Erythroblast (primary cell): ENCODE measurements at regions not wholly inside any gene's neighbourhood (a gene's known extent, or its start where the extent isn't known, plus 50 kb on each side); places are given as distances from the start of the nearest gene placed in this dataset.
"Not testable (repeated sequence)": the region's sequence is repeated elsewhere in the genome, so short reads cannot be mapped to it uniquely, and the experiment has no call there.

ENCODE experiments used
- DNase-seq, 2 experiments: peaks; one replicate each; lab custom pipeline; 2025; lab: John Stamatoyannopoulos, UW
- GATA1 ChIP-seq: IDR thresholded peaks from 2 replicates; pipeline ENCODE4 v1.6.1; 2011; ENCODE audit warnings: low read depth, mild to moderate bottlenecking, control low read depth, low read length, moderate library complexity
- POLR2A ChIP-seq: IDR thresholded peaks from 2 replicates; pipeline ENCODE4 v1.6.1; 2011; ENCODE audit warnings: mild to moderate bottlenecking, low read length

DNA sequence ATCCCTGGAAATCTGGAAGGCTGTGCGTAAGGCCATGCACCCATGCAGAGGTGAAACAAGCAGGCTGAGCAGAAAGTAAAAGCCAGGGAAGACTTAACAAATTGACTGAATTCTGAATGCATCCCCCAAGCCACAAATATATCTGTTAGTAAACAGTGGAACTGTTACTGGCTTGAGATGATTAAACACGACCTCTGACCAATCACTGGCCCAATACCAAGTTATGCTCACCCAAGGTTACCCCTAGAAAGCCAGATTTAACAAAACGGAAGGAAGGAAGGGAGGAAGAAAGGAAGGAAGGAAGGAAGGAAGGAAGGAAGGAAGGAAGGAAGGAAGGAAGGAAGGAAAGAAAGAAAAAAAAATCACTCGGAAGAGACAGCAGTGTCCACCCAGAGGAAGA, 215.8 kb upstream of the CCNG1 start:
- TF ChIP-seq GATA1 (no peak), POLR2A (no peak)

DNA sequence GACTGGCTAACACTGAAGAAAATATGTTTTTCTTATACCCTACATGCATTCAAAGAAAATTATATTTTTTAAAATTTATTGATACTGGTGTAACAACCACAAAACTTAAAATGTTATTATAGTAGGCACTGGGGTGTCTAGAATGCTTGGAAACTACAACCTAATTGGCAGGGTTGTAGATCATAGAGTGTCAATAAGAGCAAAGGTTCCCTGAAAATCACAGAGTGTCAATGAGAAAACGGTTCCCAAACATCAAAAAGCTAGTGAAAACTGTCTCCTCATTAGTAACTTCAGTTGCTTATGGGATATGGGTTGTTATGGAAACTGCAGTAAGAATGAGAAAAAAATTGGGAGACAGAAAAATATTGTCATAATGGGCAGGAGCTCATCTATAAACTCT, 214.4 kb upstream of the CCNG1 start:
- TF ChIP-seq GATA1 (no peak), POLR2A (no peak)
- DNase-seq = no peak

More for the DNA sequence above, 215.8 kb upstream of the CCNG1 start:
- no peak for DNase-seq

DNA sequence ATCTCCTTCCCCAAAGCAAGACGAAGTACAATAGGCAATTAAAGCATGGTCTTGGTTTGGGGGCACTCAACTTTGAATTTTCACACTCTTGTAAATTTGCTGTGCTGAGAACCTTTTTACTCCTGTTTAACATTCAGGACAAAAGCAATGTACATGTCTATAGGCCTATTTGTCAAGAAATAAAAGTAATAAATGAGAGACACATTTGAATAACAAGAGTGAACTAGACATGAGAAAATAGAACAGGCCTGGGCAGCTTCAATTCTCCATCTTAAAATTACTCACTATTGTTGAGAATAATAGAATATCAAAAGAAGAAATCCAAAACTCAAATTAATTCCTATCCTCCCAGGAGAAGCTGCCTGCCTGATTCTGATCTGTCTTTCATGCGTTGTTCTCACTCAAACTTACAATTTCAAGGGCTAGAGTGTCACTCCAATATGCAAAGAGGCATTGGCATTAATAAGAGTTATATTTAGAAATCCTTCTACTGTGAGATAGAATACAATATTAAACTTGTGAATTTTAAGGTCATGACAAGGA, 192.9 kb upstream of the CCNG1 start:
- TF ChIP-seq POLR2A = no peak
- TF ChIP-seq GATA1 = no peak

DNA sequence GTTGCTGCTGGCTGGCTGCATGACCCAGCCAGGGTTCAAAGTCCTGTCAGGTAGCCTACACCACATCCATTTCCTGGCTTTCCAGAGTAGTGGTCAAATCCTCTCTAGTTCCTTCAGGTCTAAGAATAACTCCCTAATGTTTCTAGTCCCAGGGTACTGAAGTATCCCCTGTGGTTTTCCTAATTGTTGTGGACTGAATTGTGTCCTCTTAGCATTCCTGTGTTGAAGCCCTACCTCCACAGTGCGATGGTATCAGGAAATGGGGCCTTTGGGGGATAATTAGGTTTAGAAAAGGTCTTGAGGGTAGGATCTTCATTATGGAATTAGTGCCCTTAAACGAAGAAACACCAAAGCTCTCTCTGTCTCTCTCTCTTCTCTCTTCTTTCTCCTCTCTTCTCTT, 191.8 kb upstream of the CCNG1 start:
- TF ChIP-seq GATA1 (no peak), POLR2A (no peak)
- DNase-seq = no peak

More for the DNA sequence above, 192.9 kb upstream of the CCNG1 start:
- no peak for DNase-seq

DNA sequence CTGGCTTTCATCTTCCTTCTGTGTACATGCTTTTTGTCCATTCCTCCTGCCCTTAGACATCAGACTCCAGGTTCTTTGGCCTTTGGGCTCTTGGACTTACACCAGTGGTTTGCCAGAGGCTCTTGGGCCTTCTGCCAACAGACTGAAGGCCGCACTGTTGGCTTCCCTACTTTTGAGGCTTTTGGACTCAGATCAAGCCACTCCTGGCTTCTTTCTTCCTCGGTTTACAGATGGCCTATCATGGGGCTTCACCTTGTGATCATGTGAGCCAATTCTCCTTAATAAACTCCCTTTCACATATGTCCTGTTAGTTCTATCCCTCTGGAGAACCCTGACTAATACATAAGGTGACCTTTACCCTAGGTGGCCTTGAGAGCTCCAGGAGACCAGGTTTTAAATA, 189.1 kb upstream of the CCNG1 start:
- TF ChIP-seq POLR2A (no peak), GATA1 (no peak)
- no peak for DNase-seq

DNA sequence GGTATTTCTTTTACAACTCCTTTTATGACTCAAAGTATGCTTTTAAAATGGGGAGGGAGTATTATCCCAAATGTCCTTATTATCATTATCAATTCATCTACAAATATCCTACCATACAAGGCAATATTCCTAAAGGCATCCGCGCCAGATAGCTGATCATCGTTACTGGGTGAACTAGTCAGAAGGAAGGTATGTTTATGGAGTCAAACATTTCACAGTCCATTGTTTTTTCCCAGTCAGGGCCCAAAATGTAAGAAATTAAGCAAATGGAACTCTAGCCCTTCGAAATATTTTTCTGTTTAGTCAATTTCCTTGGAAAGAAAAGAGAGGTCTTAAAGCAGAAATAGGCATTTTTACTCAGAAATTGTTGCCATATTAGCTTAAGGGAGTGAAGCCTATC, 188.5 kb upstream of the CCNG1 start:
- no peak for DNase-seq
- no peak for TF ChIP-seq POLR2A
- TF ChIP-seq GATA1 = no peak

DNA sequence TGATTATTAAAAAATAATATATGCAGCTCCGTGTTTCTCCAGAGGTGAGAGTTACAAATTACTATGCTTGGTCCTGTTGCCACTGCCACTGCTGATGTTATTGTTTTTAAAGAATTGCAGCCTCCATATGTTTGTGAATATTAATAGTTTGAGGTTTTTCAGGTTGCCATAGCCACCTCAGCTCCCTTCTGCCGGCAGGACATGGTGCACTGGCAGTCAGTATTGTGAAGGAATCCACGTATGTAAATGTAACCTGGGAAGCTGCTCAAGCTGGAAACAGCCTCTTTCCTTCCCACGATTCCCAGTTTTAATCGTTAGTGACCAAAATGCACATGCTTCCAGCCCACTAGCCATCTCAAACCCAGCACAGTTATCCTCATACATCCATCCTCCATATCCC, 184.4 kb upstream of the CCNG1 start:
- TF ChIP-seq GATA1 = no peak
- no peak for TF ChIP-seq POLR2A
- DNase-seq = no peak

DNA sequence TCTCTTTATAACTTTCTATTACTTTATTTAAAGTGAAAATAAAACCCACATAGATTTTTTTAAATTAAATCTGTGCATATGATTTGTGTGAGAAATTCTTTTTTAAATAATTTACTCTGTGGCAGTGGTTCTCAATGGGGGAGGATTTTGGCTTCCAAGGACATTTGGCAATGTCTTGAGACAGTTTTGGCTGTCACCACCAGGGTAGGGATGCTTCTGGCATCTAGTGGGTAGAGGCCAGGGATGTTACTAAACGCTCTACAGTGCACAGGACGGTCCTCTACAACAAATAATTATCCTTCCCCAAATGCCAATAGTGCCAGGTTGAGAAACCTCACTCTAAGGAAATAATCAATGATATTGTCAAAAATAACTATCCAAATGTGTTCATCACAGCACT, 177.9 kb upstream of the CCNG1 start:
- TF ChIP-seq GATA1 (no peak), POLR2A (no peak)
- DNase-seq = no peak

DNA sequence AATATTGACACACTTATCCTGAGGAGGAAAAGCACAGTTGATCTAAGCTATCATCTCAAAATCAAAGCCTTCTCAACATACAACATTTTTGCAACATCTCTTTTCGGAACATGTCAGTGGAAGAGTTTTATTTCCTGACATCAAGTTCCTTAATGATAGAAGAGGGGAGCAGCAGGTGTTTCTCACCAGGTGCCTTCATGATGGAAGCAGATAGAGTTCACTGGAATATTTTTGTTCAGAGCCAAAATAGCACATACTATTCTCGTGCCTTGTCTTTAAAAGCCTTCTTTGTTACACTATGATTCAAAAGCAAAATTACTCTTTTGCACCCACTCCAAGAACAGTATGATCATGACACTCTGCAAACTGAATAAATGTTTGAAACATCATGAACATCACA, 176.9 kb upstream of the CCNG1 start:
- TF ChIP-seq GATA1 (no peak), POLR2A (no peak)
- no peak for DNase-seq

DNA sequence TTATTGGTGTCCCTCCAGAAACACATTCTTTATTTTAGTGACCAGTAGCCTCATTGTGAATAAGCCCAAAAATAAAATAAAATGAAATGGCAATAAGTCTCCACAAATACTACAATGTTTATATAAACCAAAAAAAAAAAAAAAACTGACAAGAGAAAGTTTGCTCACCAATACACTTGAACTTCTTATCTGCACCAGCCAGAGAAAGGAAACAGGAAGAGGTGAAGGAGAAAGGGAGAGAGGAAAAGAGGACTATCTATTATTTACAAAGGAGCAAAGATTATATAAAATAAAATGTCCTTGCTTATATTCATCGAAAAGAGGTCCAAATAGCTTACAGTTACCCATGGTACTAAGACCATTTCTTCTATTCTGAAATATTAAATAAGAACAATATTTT, 176.4 kb upstream of the CCNG1 start:
- no peak for DNase-seq
- no peak for TF ChIP-seq POLR2A
- no peak for TF ChIP-seq GATA1

DNA sequence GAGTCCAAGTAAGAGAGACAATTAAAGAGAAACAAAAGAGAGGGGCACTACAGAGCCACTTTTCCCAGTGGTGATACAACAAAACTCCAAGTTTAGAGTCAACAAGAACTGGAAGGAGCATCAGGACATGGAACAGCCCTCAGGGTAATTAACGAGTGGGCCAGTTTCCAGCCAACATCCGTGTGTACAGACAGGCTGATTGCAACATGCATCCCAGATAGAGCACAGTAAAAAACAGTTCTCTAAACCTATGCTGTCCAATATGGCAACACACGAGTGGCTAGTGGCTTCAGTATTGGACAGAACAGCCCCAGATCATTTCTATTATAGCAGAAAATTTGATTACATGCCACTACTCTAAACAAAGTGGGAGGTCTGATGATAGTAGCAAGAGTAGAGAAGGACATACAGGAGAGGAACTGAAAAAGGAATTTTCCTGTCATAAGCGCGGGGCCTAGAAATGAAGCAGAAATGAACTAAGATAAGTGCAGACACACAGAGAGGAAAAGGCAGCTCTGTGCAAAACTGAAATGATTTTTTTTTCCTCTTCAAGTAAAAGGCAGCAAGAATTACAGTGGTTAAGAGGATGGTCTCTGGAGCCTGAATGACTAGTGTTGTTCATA, 175.6 kb upstream of the CCNG1 start:
- DNase-seq = no peak
- no peak for TF ChIP-seq POLR2A
- TF ChIP-seq GATA1 = no peak

DNA sequence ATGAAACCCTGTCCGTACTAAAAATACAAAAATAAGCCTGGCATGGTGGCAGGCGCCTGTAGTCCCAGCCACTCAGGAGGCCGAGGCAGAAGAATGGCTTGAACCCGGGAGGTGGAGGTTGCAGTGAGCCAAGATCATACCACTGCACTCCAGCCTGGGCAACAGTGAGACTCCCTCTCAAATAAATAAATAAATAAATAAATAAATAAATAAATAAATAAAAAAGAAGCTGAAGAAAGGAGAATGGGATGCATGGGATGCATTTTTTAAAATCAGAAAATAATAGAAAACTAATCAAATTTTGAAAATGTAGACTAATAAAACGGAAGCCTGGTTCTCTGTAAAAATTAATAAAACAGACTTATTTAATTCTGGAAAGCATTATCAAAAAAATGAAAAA, 171.1 kb upstream of the CCNG1 start:
- not testable (repeated sequence) for DNase-seq

DNA sequence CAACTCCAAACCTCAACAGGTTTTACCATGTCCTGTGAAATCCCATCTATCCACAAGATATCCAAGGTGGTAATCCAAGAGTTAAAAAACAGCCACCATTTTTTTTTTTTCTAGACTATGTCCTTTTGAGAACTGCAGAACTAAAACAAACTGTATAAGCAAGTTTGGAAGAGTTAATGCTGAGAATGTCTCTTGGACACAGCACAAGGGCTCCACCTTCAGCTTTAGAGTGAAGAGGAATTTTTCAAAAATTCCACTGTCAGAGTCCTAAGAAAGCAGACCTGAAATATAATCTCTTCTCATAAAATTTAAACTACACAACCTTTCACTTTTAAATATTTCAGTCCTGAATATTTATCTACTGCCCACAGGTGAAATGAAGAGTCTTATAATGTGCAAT, 167.8 kb upstream of the CCNG1 start:
- TF ChIP-seq POLR2A (no peak), GATA1 (no peak)
- DNase-seq = no peak

DNA sequence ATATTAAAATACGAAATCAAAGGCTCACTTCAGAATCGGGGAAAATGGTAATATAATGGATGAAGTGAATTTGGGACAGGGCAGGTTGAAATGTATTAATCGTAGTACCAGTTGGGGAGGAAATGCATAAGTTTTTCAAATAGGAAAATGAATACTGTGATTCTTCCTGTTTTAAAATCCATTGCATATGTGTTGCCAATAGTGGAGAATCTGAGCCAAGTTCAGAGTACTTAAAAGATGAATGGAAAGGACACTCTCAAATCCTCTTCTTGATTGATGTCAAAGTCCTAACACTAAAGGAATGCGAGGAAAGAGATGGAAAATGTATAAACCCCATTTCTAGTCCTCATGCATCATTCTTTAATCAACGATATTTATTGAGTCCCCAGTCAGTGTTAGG, 160.9 kb upstream of the CCNG1 start:
- TF ChIP-seq POLR2A (no peak), GATA1 (no peak)
- no peak for DNase-seq

DNA sequence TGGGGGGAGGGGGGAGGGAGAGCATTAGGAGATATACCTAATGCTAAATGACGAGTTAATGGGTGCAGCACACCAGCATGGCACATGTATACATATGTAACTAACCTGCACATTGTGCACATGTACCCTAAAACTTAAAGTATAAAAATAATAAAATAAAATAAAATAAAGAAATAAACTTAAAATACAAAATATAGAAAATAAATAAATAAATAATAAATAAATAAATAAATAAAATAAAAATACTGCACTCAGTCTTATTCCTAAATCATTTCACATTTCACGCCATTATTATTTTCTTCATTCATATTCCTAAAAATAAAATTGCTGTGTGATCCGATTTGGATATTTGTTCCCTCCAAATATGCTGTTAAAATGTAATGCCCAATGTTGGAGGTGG, 156.5 kb upstream of the CCNG1 start:
- DNase-seq = not testable (repeated sequence)

DNA sequence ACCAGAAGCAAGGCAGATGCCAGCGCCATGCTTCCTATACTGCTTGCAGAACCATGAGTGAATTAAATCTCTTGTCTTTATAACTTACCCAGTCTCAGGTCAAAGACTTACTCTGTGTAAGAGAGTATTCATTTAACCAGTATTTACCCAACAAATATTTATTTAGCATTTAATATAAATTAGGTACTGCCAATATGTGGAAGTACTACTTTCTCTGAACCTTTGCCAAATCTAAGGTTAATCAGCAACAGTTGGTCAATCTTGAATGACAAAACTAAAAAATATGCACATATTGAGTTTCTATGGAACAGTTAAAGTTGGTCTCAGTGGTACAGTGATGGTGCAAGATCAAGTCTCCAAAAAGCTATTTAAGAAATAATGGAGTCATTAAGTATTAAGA, 155.9 kb upstream of the CCNG1 start:
- no peak for DNase-seq
- TF ChIP-seq GATA1 (no peak), POLR2A (no peak)
